ENCODE measurements at regions not wholly inside any gene's neighbourhood (a gene's known extent, or its start where the extent isn't known, plus 50 kb on each side); places are given as distances from the start of the nearest gene placed in this dataset.

- no peak for DNase-seq (ENCODE audit: low read depth)
- no peak overlapping the region for H3K4me3 ChIP-seq (ENCODE audit: low read length)
- TF ChIP-seq CTCF (conservative IDR thresholded peaks at IDR 0.05; ENCODE audit: low read length), result no peak
Observed at GRCh38 chr10:130770018-130770630, 541.4 kb downstream of the TCERG1L start.

GRCh38 chr10:130771491-130771946 lies 540.0 kb downstream of the TCERG1L start:
- no peak for DNase-seq (ENCODE audit: low read depth)
- H3K4me3 ChIP-seq (ENCODE audit: low read length), result no peak overlapping the region
- no peak for TF ChIP-seq CTCF (conservative IDR thresholded peaks at IDR 0.05; ENCODE audit: low read length)

DNA sequence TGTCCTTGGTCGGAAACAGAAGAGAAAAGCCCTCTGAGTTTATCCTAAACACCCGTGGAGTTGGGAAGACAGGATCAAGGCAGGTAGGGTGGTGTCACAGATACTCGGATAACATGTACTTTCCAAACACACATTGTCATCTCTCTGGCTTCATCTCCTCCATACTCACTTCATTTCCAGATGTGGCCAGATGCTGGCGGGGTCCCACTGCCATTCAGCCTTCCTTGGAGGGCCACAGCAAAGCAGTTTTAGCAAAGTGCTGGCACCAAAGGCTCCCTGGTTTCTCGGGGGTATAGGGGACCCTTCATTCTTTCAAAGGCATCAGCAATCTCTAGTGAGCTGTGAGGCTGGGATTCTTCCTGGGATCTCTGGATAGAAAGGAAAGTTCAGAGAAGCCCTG lies 539.5 kb downstream of the TCERG1L start:
- no peak overlapping the region for H3K4me3 ChIP-seq (ENCODE audit: low read length)
- DNase-seq (ENCODE audit: low read depth), result no peak
- TF ChIP-seq CTCF (conservative IDR thresholded peaks at IDR 0.05; ENCODE audit: low read length), result no peak

DNA sequence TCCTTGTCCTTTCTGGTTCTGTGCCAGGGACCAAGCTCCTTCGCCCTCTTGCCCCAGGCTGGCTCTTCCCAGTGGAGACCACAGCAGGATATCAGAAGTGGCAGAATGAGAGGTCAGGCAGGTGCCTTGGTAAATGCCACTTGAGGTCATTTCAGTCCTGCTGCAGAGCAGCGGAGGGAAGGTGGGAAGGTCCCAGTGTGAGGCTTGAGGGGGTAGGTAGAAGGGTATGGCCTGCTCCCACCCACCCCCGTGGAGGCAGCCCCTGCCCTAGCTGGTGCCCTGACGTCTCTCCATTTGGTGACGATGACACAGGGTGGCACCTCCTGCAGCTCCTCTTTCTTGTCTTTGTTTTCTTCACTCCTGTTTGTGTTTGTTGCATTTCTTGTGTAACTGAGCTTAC lies 538.8 kb downstream of the TCERG1L start:
- DNase-seq (ENCODE audit: low read depth), result no peak
- no peak overlapping the region for H3K4me3 ChIP-seq (ENCODE audit: low read length)
- no peak for TF ChIP-seq CTCF (conservative IDR thresholded peaks at IDR 0.05; ENCODE audit: low read length)

- no peak overlapping the region for H3K4me3 ChIP-seq (ENCODE audit: low read length)
- DNase-seq (ENCODE audit: low read depth), result no peak
- TF ChIP-seq CTCF (conservative IDR thresholded peaks at IDR 0.05; ENCODE audit: low read length), result no peak
Observed at GRCh38 chr10:130773941-130774340, 537.6 kb downstream of the TCERG1L start.

DNA sequence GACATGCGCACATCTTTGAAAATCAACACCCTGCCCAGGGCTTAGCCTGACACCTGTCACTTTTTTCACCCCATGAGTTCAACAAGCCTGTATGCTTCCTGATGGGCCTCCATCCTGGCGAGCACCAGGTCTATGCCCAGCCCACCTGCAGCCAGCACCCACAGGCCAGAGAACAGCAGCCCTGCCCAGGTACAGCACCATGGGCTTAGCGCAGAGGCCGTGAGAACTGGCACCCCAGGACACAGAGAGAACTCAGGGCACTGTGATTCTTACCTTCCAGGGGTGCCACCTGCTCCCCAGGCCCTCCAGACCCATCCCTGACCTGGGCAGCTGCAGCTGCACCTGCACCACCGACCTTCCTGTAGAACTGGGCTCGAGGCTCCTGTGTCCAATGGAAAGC lies 536.6 kb downstream of the TCERG1L start:
- no peak for DNase-seq (ENCODE audit: low read depth)
- TF ChIP-seq CTCF (conservative IDR thresholded peaks at IDR 0.05; ENCODE audit: low read length), result no peak
- H3K4me3 ChIP-seq (ENCODE audit: low read length), result no peak overlapping the region

DNA sequence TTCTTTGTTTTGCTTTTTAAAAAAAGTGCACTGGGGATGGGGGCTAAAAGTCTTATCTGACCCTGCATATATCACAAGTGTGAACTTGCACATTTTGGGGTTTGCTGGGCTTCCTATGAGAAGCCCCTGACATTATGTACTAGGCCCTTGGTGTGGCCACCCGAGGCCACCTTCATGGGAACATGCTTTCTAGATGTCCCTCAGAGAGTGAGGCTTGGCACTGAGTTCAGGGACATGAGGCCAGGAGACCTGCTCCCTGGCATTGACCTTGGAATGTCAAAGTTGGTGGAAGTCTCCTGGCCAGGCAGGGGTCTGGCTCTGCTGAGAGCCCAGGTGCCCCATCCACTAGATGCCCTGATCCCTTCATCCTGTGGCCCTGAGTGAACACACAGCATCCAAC lies 536.2 kb downstream of the TCERG1L start:
- no peak for TF ChIP-seq CTCF (conservative IDR thresholded peaks at IDR 0.05; ENCODE audit: low read length)
- no peak for DNase-seq (ENCODE audit: low read depth)
- no peak overlapping the region for H3K4me3 ChIP-seq (ENCODE audit: low read length)

Data from AG10803 (cell line).